ENCODE measurements at regions not wholly inside any gene's neighbourhood (a gene's known extent, or its start where the extent isn't known, plus 50 kb on each side); places are given as distances from the start of the nearest gene placed in this dataset.

- no peak overlapping the region for H3K4me3 ChIP-seq (ENCODE audit: low read length)
- H3K79me2 ChIP-seq (ENCODE audit: control insufficient read depth, low read length) = no peaks in the 10 kb centered on the region
- H3K9me3 ChIP-seq (ENCODE audit: control insufficient read depth, insufficient read depth, low read length) = no peaks in the 10 kb centered on the region
- H3F3A ChIP-seq (ENCODE audit: control insufficient read depth, insufficient read depth) = no peaks in the 10 kb centered on the region
- H4K20me1 ChIP-seq (ENCODE audit: control insufficient read depth, insufficient read depth, low read depth, low read length) = no peaks in the 10 kb centered on the region
- H3K27ac ChIP-seq (ENCODE audit: low read depth, low read length) = no peak overlapping the region
- H3K27me3 ChIP-seq (ENCODE audit: control insufficient read depth, low read length) = no peaks in the 10 kb centered on the region
- no peaks in the 10 kb centered on the region for H3K4me1 ChIP-seq (ENCODE audit: control insufficient read depth, low read length)
- TF ChIP-seq, protein P1, sequence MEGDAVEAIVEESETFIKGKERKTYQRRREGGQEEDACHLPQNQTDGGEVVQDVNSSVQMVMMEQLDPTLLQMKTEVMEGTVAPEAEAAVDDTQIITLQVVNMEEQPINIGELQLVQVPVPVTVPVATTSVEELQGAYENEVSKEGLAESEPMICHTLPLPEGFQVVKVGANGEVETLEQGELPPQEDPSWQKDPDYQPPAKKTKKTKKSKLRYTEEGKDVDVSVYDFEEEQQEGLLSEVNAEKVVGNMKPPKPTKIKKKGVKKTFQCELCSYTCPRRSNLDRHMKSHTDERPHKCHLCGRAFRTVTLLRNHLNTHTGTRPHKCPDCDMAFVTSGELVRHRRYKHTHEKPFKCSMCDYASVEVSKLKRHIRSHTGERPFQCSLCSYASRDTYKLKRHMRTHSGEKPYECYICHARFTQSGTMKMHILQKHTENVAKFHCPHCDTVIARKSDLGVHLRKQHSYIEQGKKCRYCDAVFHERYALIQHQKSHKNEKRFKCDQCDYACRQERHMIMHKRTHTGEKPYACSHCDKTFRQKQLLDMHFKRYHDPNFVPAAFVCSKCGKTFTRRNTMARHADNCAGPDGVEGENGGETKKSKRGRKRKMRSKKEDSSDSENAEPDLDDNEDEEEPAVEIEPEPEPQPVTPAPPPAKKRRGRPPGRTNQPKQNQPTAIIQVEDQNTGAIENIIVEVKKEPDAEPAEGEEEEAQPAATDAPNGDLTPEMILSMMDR (IDR thresholded peaks at IDR 0.05; ENCODE audit: low read depth, low read length, poor library complexity, severe bottlenecking) = no peak
- TF ChIP-seq EZH2phosphoT487 (IDR thresholded peaks at IDR 0.05; ENCODE audit: borderline replicate concordance, low read length) = no peak
- H3K4me2 ChIP-seq (ENCODE audit: low read length) = no peak overlapping the region
- no peaks in the 10 kb centered on the region for H3K36me3 ChIP-seq (ENCODE audit: control insufficient read depth, low read length)
- H3K9me2 ChIP-seq (replicated peaks; ENCODE audit: control insufficient read depth, low read length) = no peaks in the 10 kb centered on the region
Observed at GRCh38 chr5:23216345-23216744, 291.1 kb upstream of the PRDM9 start.

GRCh38 chr5:23208959-23209431, 298.4 kb upstream of the PRDM9 start:
- Histone ChIP-seq H3K9me3 (ENCODE audit: control insufficient read depth, insufficient read depth, low read length) (no peaks in the 10 kb centered on the region), H3K27ac (ENCODE audit: low read depth, low read length) (no peak overlapping the region), H3K4me1 (ENCODE audit: control insufficient read depth, low read length) (no peaks in the 10 kb centered on the region), H3F3A (ENCODE audit: control insufficient read depth, insufficient read depth) (no peaks in the 10 kb centered on the region), H3K36me3 (ENCODE audit: control insufficient read depth, low read length) (no peaks in the 10 kb centered on the region), H3K79me2 (ENCODE audit: control insufficient read depth, low read length) (no peaks in the 10 kb centered on the region), H3K4me2 (ENCODE audit: low read length) (no peak overlapping the region), H4K20me1 (ENCODE audit: control insufficient read depth, insufficient read depth, low read depth, low read length) (no peaks in the 10 kb centered on the region), H3K27me3 (ENCODE audit: control insufficient read depth, low read length) (no peaks in the 10 kb centered on the region), H3K4me3 (ENCODE audit: low read length) (no peak overlapping the region), H3K9me2 (replicated peaks; ENCODE audit: control insufficient read depth, low read length) (no peaks in the 10 kb centered on the region)
- TF ChIP-seq EZH2phosphoT487 (IDR thresholded peaks at IDR 0.05; ENCODE audit: borderline replicate concordance, low read length) = no peak
- TF ChIP-seq, protein P1 (IDR thresholded peaks at IDR 0.05; ENCODE audit: low read depth, low read length, poor library complexity, severe bottlenecking) = peak; percentile 80

DNA sequence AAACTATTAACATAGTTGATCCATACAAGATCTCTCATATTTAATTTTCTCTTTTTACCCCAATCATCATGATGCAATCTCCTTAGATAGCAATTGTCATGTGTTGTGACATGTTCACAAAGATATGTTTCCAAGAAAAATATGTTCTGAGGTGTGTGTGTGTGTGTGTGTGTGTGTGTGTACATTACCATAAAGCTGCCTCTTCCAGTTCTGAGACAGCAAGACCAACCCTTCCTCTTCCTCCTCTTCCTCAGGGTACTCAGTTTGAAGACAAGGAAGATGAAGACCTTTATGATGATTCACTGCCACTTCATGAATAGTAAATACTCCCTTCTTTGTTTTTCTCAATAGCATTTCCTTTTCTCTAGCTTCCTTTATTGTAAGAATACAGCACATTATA, 303.3 kb upstream of the PRDM9 start:
- no peaks in the 10 kb centered on the region for H3K4me1 ChIP-seq (ENCODE audit: control insufficient read depth, low read length)
- H3K9me2 ChIP-seq (replicated peaks; ENCODE audit: control insufficient read depth, low read length) = no peaks in the 10 kb centered on the region
- no peaks in the 10 kb centered on the region for H3F3A ChIP-seq (ENCODE audit: control insufficient read depth, insufficient read depth)
- no peaks in the 10 kb centered on the region for H3K36me3 ChIP-seq (ENCODE audit: control insufficient read depth, low read length)
- H3K79me2 ChIP-seq (ENCODE audit: control insufficient read depth, low read length) = no peaks in the 10 kb centered on the region
- H3K27ac ChIP-seq (ENCODE audit: low read depth, low read length) = no peak overlapping the region
- H3K27me3 ChIP-seq (ENCODE audit: control insufficient read depth, low read length) = no peaks in the 10 kb centered on the region
- TF ChIP-seq, protein P1 (IDR thresholded peaks at IDR 0.05; ENCODE audit: low read depth, low read length, poor library complexity, severe bottlenecking) = no peak
- no peak for TF ChIP-seq EZH2phosphoT487 (IDR thresholded peaks at IDR 0.05; ENCODE audit: borderline replicate concordance, low read length)
- H3K4me3 ChIP-seq (ENCODE audit: low read length) = no peak overlapping the region
- no peaks in the 10 kb centered on the region for H4K20me1 ChIP-seq (ENCODE audit: control insufficient read depth, insufficient read depth, low read depth, low read length)
- H3K9me3 ChIP-seq (ENCODE audit: control insufficient read depth, insufficient read depth, low read length) = no peaks in the 10 kb centered on the region
- H3K4me2 ChIP-seq (ENCODE audit: low read length) = no peak overlapping the region

All from DOHH2 (cell line).